Gastroesophageal sphincter (tissue), 4 donors: ENCODE measurements at regions not wholly inside any gene's neighbourhood (a gene's known extent, or its start where the extent isn't known, plus 50 kb on each side); places are given as distances from the start of the nearest gene placed in this dataset.

Experiments used
- ATAC-seq: fragments of 150-250 bp; one replicate; pipeline ENCODE4 v1.9.1; 2016; ENCODE audit warnings: mild to moderate bottlenecking, moderate library complexity
- H3K27ac ChIP-seq, 4 donors: fragments of 200-600 bp; sonication (generic) in 3 of 4; 1 replicate in 3 of 4; 2 replicates in 1 of 4; pipeline ENCODE4 v1.5.1; 2016 to 2019
- H3K27me3 ChIP-seq: fragments of 200-600 bp; sonication (generic); one replicate; pipeline ENCODE4 v1.5.1; 2019
- H3K36me3 ChIP-seq, 2 donors: fragments of 200-600 bp; sonication (generic); one replicate each; pipeline ENCODE4 v1.5.1; 2019; ENCODE audit warnings: control low read depth in 1 of 2
- H3K4me1 ChIP-seq, 3 donors: fragments of 200-600 bp; sonication (generic); 1 replicate in 2 of 3; 2 replicates in 1 of 3; pipeline ENCODE4 v1.5.1; 2016 to 2019; ENCODE audit warnings: control low read depth in 2 of 3
- H3K4me3 ChIP-seq, 2 donors: fragments of 200-600 bp; sonication (generic); one replicate each; pipeline ENCODE4 v1.5.1; 2019; ENCODE audit warnings: mild to moderate bottlenecking in 1 of 2, moderate library complexity in 1 of 2
- H3K9me3 ChIP-seq, 3 donors: fragments of 200-600 bp; sonication (generic); one replicate each; pipeline ENCODE4 v1.5.1; 2017 to 2019; ENCODE audit warnings: control low read depth in 2 of 3
- CTCF ChIP-seq, 4 experiments: fragments of 200-600 bp in 2 of 4; fragments of 450-650 bp in 2 of 4; sonication (generic) in 1 of 4; IDR thresholded peaks; one replicate each; pipeline ENCODE4 v1.5.1; 2017 to 2019; ENCODE audit warnings: antibody characterized with exemption in 4 of 4, mild to moderate bottlenecking in 2 of 4, moderate library complexity in 2 of 4
- EP300 ChIP-seq: sonication (generic); formaldehyde crosslinking; IDR thresholded peaks from one replicate; pipeline ENCODE4 v1.6.1; 2017; ENCODE audit warnings: antibody characterized with exemption, mild to moderate bottlenecking
- POLR2A ChIP-seq, 2 donors: fragments of 450-650 bp; IDR thresholded peaks; one replicate each; pipeline ENCODE4 v1.6.1; 2017; ENCODE audit warnings: antibody characterized with exemption in 2 of 2, mild to moderate bottlenecking in 2 of 2, moderate library complexity in 1 of 2
- POLR2AphosphoS5 ChIP-seq: sonication (generic); formaldehyde crosslinking; IDR thresholded peaks from one replicate; pipeline ENCODE4 v1.6.1; 2017; ENCODE audit warnings: antibody characterized with exemption
- WGBS, 2 donors: methylation state at CpG; one replicate each; pipeline ENCODE4 v1.1.5; 2018; ENCODE audit warnings: low coverage in 1 of 2; 5-methylcytosine and 5-hydroxymethylcytosine counted together

GRCh38 chr12:107552263-107552662, 133.3 kb upstream of the PWP1 start:
- TF ChIP-seq CTCF (IDR thresholded peaks at IDR 0.05) (no peak), POLR2A (IDR thresholded peaks at IDR 0.05) (no peak), EP300 (no peak), POLR2AphosphoS5 (no peak)
- ATAC-seq: no peak
- H3K4me3 ChIP-seq: no peak overlapping the region
- no peaks in the 10 kb centered on the region for H3K4me1 ChIP-seq
- H3K9me3 ChIP-seq: peaks cover 0 to 25% (median 0%) of the 10 kb centered on the region in 3 donors
- H3K27ac ChIP-seq: no peak overlapping the region
- no peaks in the 10 kb centered on the region for H3K27me3 ChIP-seq
- 82 to 93% methylated on average over 4 of the region's 4 CpGs for WGBS, 2 donors
- no peaks in the 10 kb centered on the region for H3K36me3 ChIP-seq

GRCh38 chr12:107553211-107553765, 132.3 kb upstream of the PWP1 start:
- no peaks in the 10 kb centered on the region for H3K4me1 ChIP-seq
- no peaks in the 10 kb centered on the region for H3K27me3 ChIP-seq
- H3K36me3 ChIP-seq: no peaks in the 10 kb centered on the region
- peaks cover 0 to 25% (median 0%) of the 10 kb centered on the region in 3 donors for H3K9me3 ChIP-seq
- ATAC-seq: no peak
- no peak for TF ChIP-seq CTCF (IDR thresholded peaks at IDR 0.05)
- no peak for TF ChIP-seq POLR2AphosphoS5
- TF ChIP-seq EP300: no peak
- no peak for TF ChIP-seq POLR2A (IDR thresholded peaks at IDR 0.05)
- no peak overlapping the region for H3K27ac ChIP-seq
- 87 to 100% methylated on average over 2 to 4 of the region's 4 CpGs for WGBS, 2 donors
- no peak overlapping the region for H3K4me3 ChIP-seq

DNA sequence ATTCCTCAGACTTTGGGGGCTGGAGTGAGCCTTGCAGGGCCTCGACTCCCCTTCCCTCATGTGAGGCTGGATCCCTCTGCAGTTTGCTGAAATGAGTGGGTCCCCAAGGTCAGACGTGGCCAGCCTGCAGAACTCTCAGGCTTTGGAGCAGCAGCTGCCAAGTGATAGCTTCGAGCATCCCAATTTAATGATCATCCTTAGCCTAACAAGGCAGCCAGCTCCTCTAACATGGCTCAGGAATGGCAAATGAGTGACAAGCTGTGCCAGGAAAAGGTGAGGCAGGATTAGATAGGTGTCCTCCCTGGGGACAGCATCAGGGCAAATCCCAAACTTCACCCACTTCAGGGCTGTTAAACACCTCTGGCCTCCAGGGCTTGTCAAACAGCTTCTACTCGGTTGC, 130.7 kb upstream of the PWP1 start:
- Histone ChIP-seq H3K9me3 (peaks cover 0 to 11% (median 0%) of the 10 kb centered on the region in 3 donors), H3K27ac (no peak overlapping the region), H3K4me1 (no peaks in the 10 kb centered on the region), H3K27me3 (no peaks in the 10 kb centered on the region), H3K36me3 (no peaks in the 10 kb centered on the region), H3K4me3 (no peak overlapping the region)
- TF ChIP-seq POLR2AphosphoS5: no peak
- no peak for TF ChIP-seq EP300
- TF ChIP-seq POLR2A (IDR thresholded peaks at IDR 0.05): no peak
- no peak for TF ChIP-seq CTCF (IDR thresholded peaks at IDR 0.05)
- 60% methylated on average over 1 to 2 of the region's 4 CpGs for WGBS, 2 donors
- no peak for ATAC-seq

DNA sequence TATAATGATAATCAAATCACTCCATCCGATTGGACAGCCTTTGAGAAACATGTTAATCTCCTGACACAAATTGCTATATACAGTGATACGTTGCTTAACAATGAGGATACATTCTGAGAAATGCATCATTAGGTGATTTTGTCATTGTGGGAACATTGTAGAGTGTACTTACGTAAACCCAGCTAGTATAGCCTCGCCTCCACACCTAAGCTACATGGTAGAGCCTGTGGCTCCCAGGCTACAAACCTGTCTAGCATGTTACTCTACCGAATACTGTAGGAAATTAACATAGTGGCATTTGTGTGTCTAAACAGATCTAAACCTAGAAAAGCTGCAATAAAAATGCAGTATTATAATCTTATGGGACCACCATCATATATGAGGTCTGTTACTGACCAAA, 128.6 kb upstream of the PWP1 start:
- H3K36me3 ChIP-seq: no peaks in the 10 kb centered on the region
- no peak for ATAC-seq
- no peaks in the 10 kb centered on the region for H3K9me3 ChIP-seq
- no peak for TF ChIP-seq EP300
- no peak overlapping the region for H3K27ac ChIP-seq
- H3K27me3 ChIP-seq: no peaks in the 10 kb centered on the region
- H3K4me1 ChIP-seq: no peaks in the 10 kb centered on the region
- WGBS, 2 donors: 80 to 85% methylated on average over 3 to 5 of the region's 5 CpGs
- H3K4me3 ChIP-seq: no peak overlapping the region

DNA sequence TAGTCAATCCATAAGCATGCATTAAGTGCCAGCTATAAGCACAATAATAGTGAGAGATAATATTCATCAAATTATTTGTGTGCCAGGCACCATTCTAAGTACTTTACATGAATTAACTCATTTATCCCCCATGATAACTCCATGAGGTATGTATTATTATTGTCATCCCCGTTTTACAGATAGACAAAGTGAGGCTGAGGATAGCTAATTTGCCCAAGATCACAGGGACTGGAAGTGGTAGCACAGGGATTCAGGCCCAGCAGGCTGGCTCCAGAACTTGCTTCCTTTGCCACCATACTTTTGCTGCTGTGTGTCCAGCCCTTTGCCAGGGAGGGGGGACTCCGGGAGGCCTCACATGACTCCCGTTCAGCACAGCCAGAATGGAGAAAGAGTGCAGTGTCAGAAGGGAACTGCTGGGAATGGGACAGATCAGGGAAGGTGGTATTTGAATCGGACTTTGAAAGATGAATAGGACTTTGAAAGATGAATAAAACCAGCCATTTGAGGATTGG, 128.0 kb upstream of the PWP1 start:
- WGBS, 2 donors: 72 to 87% methylated on average over 3 to 4 of the region's 4 CpGs
- no peaks in the 10 kb centered on the region for H3K9me3 ChIP-seq
- no peak overlapping the region for H3K4me3 ChIP-seq
- no peak overlapping the region for H3K27ac ChIP-seq
- ATAC-seq: no peak
- H3K27me3 ChIP-seq: no peaks in the 10 kb centered on the region
- H3K4me1 ChIP-seq: no peaks in the 10 kb centered on the region
- TF ChIP-seq POLR2A (IDR thresholded peaks at IDR 0.05): no peak
- no peaks in the 10 kb centered on the region for H3K36me3 ChIP-seq

DNA sequence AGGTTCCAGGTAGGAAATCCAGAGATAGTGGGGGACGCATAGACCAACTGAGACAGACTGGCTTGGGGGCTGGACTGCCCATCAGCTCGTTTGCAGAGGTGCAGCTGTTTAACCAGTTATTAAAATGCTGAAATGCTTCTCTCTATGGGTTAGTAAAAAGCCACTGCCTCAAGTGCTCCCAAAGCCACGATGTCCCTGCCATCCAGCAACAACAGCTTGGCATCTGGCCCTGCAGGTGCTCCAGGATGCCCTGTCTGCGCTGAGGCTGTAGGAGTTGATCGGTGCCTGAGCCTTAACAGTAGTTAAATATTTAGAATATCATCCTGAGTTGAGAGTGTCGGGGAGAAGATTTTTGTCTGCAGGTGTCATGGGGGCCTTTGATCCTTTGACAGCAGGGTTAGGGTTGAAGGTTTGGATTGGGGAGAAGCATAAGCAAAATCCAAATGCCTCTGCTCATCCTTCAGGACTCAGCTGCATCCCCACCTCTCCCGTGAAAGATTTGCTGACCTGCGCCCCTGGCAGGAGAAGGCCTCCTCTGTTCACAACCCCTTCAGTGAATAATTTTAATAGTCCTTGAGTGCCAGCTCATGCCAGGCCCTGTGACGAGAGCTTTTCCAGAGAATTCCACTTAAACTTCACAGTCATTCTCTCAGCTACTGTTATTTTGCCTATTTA, 127.3 kb upstream of the PWP1 start:
- Histone ChIP-seq H3K9me3 (no peaks in the 10 kb centered on the region), H3K4me3 (no peak overlapping the region), H3K36me3 (no peaks in the 10 kb centered on the region), H3K27ac (no peak overlapping the region), H3K27me3 (no peaks in the 10 kb centered on the region), H3K4me1 (no peaks in the 10 kb centered on the region)
- 52 to 72% methylated on average over 4 to 7 of the region's 9 CpGs for WGBS, 2 donors
- ATAC-seq: no peak
- TF ChIP-seq POLR2A (IDR thresholded peaks at IDR 0.05): no peak
- TF ChIP-seq EP300: no peak
- no peak for TF ChIP-seq CTCF (IDR thresholded peaks at IDR 0.05)
- TF ChIP-seq POLR2AphosphoS5: no peak
